IPS-NIHi7 (cell line): ENCODE measurements at regions not wholly inside any gene's neighbourhood (a gene's known extent, or its start where the extent isn't known, plus 50 kb on each side); places are given as distances from the start of the nearest gene placed in this dataset.

ENCODE experiments used
- DNase-seq: peaks from one replicate; pipeline ENCODE4 v3.0.0; 2012; ENCODE audit warnings: mixed read lengths; ENCODE audit errors: extremely low spot score

GRCh38 chr3:30069056-30069455 lies 537.3 kb upstream of the TGFBR2 start:
- DNase-seq = no peak

DNA sequence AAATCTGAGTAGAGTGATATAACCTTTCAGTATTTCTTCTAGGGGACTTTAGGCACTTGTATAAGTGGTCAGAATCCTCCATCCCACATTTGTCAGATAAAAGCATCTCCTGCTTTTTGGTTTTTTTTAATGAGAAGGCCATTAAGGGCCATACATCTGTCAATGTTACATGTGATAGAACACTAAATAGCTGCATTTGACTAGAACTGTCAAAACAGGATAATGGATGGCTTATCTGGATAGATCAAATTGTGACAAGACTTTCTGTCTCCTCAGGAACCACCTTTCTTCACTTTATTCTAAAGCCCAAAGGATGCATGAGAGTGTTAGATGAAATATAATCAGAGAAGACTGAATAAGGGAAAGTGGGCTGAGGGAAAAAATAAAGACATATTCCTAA lies 533.4 kb upstream of the TGFBR2 start:
- DNase-seq = no peak

GRCh38 chr3:30073622-30074021 lies 532.8 kb upstream of the TGFBR2 start:
- no peak for DNase-seq

- no peak for DNase-seq
Measured at GRCh38 chr3:30075514-30075913, 530.9 kb upstream of the TGFBR2 start.

DNA sequence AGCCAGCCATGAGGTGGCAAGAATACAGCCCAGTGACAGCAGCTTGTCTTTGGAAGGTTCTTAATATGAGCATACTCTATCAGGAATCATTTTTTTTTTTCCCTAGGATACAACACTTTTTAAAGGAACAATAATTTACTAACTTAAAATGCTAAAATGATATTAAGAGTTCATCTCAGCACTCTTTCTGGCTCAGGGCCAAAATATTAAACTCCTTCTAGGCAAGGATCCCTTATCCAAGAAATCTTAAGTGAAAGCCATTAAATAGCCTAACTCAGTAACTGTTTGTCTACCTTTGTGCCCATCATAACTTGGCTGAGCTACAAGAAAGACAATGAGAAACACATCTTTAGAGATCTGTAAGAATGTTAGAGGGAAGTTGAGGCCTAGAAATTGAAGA lies 529.5 kb upstream of the TGFBR2 start:
- no peak for DNase-seq

GRCh38 chr3:30077746-30078145 lies 528.7 kb upstream of the TGFBR2 start:
- DNase-seq = no peak

GRCh38 chr3:30078736-30079135 lies 527.7 kb upstream of the TGFBR2 start:
- DNase-seq = no peak

DNA sequence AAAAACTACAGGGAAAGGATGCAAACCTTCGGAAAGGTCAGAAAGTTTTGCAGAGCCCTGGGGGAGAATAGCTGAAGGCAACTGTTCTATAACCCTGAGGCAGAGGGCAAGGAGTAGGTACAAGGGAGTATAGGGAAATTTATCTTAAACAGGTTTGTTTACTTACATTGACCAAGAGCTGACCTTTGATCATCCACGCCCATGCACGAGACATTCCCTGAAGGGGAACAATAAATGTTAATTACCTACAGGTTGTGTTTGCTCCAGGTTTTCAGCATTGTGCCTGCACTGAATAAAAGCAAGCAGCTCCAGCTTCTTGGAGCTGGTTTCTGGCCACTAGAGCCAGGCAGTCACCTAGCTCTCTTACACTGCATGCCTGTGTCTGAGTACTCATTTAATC lies 524.5 kb upstream of the TGFBR2 start:
- no peak for DNase-seq

DNA sequence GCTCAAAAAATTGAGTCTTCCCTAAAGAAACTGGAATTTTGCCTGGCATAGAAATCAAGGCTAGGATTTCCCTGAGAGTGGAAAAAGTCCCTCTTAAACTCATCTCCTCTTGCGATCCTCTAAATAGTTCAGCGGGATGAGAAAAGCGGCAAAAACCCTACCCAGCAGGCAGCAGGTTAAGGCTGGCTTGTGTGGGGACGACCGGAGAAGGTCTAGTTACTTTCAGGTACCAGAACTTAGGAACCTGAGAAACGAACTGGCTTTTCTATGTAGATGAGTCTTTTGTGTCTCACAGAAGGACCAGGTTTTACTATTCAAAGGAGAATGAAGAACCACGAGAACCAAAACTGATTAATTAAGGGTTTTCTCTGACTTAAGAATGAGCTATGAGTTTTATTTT lies 523.7 kb upstream of the TGFBR2 start:
- DNase-seq = peak; percentile 24

DNA sequence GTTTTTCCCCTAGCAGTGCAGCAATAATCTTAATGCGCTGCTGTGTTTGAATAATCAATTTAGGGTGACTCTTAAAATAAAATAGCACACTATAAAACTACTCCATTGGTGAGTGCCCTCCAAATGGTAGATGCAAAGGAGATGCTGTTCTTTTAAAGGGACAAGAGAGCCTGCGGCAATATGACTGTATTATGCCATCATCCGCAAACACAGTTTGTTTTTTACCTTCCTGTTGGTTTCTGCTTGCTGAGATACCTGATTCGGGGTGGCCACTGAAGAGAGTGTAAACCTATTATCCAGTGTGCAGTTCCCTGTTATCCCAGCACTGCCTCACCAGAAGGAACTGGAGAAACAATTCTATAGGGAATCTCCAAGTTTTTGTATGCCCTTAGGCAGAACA lies 523.1 kb upstream of the TGFBR2 start:
- DNase-seq = no peak

GRCh38 chr3:30084316-30084715 lies 522.1 kb upstream of the TGFBR2 start:
- DNase-seq = no peak

- peak; percentile 36 for DNase-seq
Measured at GRCh38 chr3:30084971-30085403, 521.4 kb upstream of the TGFBR2 start.

DNA sequence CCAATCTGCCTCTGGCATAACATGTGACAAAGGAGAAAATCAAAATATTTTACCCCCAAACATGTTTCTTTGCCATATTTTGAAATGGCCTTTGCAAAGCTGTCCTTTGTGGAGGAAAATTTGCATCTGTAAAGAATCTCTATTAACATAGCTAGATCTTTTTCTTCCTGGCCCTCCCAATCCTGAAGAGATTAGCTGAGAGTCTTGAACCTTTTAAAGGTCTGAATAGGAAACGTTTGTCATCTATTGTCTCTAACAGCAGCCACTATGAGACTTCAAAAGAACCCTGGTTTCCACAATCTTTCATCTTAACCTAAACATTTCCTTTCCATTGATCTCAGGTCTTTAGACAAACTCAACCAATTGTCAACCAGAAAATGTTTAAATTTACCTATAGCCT lies 520.9 kb upstream of the TGFBR2 start:
- no peak for DNase-seq

DNA sequence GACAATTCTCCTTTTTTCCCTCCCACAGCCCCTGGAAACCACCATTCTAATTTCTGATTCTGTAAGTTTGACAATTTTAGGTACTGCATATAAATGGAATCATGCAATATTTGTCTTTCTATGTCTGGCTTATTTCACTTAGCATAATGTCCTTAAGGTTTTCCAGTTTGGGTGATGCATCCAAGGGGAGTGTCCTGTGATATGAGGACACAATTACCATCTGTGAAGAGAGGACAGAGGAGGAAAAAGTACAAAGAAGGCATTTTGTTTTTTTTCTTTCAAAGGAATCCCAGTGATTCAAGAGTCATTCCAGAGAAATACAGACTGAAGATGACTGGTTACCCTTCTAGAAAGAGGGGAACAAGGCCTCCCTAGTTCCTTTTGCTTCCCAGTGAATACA lies 514.7 kb upstream of the TGFBR2 start:
- DNase-seq = no peak

DNA sequence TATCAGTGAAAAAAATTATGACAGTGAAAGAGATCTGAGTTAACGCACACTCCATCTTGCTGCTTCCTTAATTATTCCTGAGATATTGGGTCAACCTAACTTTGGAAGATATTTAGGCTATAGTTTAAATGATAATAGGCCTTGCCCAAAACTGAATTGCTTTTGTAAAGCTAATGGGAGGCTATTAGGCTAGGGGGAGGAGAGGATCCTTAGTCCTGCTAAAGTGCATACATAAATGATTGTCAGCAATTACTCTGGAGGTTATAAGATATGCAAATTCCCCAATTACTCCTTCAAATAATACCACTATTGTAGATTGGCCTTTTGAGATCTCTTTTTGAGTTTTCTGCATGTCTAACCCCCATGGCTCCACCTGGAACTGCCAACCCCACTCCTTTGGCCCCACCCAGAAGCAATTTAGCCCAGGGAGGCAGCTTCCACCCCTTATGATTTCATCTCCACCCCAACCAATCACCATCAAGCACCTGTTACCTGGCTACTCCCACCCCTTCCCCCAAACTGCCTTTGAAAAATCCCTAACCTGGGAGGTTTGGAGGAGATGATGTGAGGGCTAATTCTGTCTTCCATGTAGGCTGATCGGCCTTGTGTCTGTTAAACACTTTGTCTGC lies 509.3 kb upstream of the TGFBR2 start:
- DNase-seq = no peak

DNA sequence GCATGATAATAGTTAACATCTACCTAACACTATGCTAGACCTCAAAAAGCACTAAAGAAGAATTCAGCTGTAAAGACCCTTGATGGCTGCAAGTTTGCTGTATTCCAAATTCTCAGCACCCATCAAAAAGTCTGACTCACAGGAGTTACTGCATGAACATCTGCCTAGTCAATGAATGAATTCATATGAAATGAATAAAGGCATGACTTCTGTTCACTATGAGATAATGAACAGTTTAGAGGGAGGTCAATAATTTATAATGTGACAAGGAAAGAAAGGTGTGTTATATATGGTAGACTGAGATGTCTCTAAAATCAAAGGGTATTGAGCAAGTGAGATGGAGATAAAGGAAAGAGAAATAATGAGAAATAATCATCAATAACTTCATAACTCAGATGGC lies 508.2 kb upstream of the TGFBR2 start:
- no peak for DNase-seq

DNA sequence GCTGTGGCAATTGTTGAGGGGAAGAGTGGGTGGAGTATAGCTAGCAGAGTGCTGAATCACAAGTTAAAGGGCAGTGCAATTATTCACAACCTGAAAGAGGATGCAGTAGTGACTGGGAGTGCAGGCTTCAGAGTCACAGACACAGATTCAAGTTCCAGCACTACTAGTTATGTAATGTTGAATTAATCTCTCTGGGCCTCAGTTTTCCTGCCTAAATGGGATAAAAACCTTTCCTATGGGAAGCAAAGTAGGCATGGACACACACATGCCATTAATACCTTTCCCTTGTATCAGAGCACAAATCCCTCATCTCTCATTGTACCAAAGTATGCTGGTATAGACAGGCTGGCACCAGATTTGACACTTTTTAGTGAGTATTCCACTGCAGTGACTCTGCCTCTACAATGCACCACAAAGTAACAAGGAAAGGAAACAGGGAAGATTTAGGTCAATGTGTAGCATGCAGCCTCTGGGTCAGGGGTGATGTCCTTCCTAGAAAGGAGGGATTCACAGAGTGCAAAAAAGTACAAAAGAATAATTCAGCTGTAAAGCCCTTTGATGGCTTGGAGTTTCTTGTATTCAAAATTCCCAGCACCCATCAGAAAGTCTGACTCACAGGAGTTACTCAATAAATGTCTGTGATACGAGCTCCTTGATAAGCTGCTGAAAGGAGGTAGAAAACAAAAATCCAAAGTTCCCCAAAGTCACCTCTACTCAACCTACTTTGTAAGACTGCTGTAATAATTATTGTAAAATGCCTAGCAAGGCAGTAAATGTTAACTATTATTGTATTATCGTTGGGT lies 507.5 kb upstream of the TGFBR2 start:
- no peak for DNase-seq

GRCh38 chr3:30102356-30102755 lies 504.0 kb upstream of the TGFBR2 start:
- no peak for DNase-seq

DNA sequence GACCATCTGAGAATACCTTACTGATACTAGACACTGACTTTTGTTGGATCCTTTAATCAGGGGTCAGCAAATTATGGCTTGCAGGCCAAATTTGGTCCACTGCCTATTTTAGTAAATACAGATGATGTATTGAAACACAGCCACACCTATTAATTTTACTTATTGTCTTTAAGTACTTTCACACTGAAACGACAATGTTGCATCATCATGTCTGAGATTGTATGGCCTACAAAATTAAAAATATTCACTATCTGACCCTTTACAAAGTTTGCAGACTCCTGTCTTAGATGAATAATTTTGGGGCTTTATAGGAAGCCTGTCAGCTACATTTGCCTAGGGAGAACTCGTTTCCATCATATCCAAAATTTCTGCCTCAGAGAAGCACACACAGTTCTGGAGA lies 503.2 kb upstream of the TGFBR2 start:
- no peak for DNase-seq

- DNase-seq = no peak
Measured at GRCh38 chr3:30107531-30107930, 498.9 kb upstream of the TGFBR2 start.

DNA sequence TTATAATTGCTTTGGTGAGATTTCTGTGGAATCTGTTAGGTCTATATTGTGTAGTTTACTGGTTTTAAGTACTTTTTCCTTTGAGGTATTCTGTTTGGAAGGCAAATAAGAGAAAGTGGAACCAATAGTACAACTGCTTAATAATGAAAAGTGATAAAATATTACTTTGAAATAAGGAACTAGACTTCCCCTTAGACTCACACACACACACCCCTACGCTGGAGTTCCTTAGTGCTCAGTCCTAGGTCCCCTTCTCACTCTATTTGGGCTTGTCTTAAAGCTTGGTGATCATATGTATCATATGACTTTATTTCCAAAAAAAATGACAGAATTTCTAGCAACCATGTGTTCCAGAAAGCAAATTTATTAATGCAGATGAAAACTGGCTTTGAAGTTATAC lies 494.0 kb upstream of the TGFBR2 start:
- DNase-seq = no peak

DNA sequence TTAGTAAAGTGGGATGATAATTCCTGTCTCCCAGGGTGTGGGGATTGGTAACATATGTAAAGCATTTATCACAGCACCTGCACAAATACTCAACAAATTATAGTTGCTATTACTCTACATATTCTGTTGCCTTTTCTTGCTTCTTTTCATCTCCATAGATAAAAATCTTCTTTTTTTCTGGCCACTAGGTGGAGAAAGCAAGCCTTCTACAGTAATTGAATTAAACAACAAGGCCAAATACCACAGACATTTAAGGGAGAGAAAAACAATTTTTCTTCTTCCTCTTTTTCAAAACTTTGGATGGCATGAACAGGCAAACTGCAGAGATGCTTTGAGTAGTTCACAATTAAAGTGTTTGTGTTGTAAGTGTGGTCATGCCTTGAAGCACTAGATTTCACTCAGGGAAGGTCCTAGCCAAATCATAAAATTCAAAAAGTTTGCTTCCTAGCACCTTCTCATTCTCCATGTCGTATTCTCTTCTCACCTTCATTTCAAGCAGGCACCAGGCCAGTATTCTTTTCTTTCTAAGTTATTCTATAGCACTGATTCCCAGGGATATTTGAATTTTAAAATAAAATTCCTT lies 493.4 kb upstream of the TGFBR2 start:
- no peak for DNase-seq

DNA sequence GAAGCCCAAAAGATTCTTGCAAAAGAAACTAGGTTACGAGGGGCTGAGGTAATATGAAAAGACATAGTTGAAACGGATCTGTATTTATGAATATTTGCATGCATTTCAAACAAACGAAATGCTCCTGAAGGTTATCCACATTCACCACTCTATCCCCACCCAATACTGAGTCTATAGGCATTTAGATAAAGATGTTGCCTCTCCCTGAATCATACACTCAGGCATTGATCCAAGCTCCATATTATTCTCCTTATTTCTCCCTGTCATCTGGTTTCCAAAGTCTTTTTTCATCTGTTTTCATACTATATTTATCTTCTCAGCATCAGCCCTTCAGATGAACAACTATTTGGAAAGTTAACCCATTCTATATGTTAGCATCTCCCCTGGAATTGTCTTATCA lies 492.5 kb upstream of the TGFBR2 start:
- no peak for DNase-seq
